Esophagus squamous epithelium (tissue), 4 donors: ENCODE measurements at regions not wholly inside any gene's neighbourhood (a gene's known extent, or its start where the extent isn't known, plus 50 kb on each side); places are given as distances from the start of the nearest gene placed in this dataset.

Experiments
- CTCF ChIP-seq, 6 experiments: fragments of 450-650 bp in 4 of 6; fragments of 200-600 bp in 2 of 6; sonication (generic) in 2 of 6; IDR thresholded peaks; one replicate each; pipeline ENCODE4 v1.5.1; 2016 to 2019; ENCODE audit warnings: antibody characterized with exemption in 6 of 6, mild to moderate bottlenecking in 4 of 6, moderate library complexity in 4 of 6
- POLR2A ChIP-seq, 4 donors: fragments of 450-650 bp; IDR thresholded peaks; one replicate each; pipeline ENCODE4 v1.6.1; 2017; ENCODE audit warnings: antibody characterized with exemption in 4 of 4, mild to moderate bottlenecking in 4 of 4, moderate library complexity in 3 of 4

- TF ChIP-seq POLR2A (IDR thresholded peaks at IDR 0.05) (no peak), CTCF (IDR thresholded peaks at IDR 0.05) (no peak)
Measured at GRCh38 chr6:115708850-115709249, 351.8 kb downstream of the FRK start.
